Tibial nerve (tissue), 4 donors: ENCODE measurements at regions not wholly inside any gene's neighbourhood (a gene's known extent, or its start where the extent isn't known, plus 50 kb on each side); places are given as distances from the start of the nearest gene placed in this dataset.

ENCODE experiments used
- CTCF ChIP-seq, 5 experiments: fragments of 200-600 bp in 3 of 5; fragments of 450-650 bp in 2 of 5; sonication (generic) in 3 of 5; IDR thresholded peaks; one replicate each; pipeline ENCODE4 v1.5.1; 2016 to 2019; ENCODE audit warnings: antibody characterized with exemption in 5 of 5, mild to moderate bottlenecking in 3 of 5, moderate library complexity in 2 of 5
- EP300 ChIP-seq, 2 donors: sonication (generic); formaldehyde crosslinking; IDR thresholded peaks; one replicate each; pipeline ENCODE4 v1.6.1; 2017; ENCODE audit warnings: antibody characterized with exemption in 2 of 2, mild to moderate bottlenecking in 1 of 2
- POLR2A ChIP-seq, 2 donors: fragments of 450-650 bp; IDR thresholded peaks; one replicate each; pipeline ENCODE4 v1.6.1; 2017; ENCODE audit warnings: antibody characterized with exemption in 2 of 2, mild to moderate bottlenecking in 2 of 2, moderate library complexity in 2 of 2

- TF ChIP-seq CTCF (IDR thresholded peaks at IDR 0.05) = no peak
- no peak for TF ChIP-seq POLR2A (IDR thresholded peaks at IDR 0.05)
- TF ChIP-seq EP300 (IDR thresholded peaks at IDR 0.05) = no peak
Observed at GRCh38 chr4:178329226-178329872, 887.1 kb upstream of the AGA start.
